Stimulated activated naive CD8-positive, alpha-beta T cell treated with anti-CD3 and anti-CD28 coated beads, Interleukin-15, Interleukin-2, amounts not matched to agents 100 U/mL and 50 U/mL, for 24 hours (primary cell): ENCODE measurements at regions not wholly inside any gene's neighbourhood (a gene's known extent, or its start where the extent isn't known, plus 50 kb on each side); places are given as distances from the start of the nearest gene placed in this dataset.
"Not testable (repeated sequence)": the region's sequence is repeated elsewhere in the genome, so short reads cannot be mapped to it uniquely, and the experiment has no call there.

Experiments used
- ATAC-seq: fragments of 150-1000 bp; cut with Tn5 transposase; one replicate; pipeline ENCODE4 v1.10.0; 2021
- DNase-seq: peaks from one replicate; pipeline ENCODE4 v3.0.0; 2021

GRCh38 chr16:72597938-72598337 is 426.0 kb upstream of the PMFBP1 start:
- no peak for ATAC-seq
- no peak for DNase-seq

GRCh38 chr16:72596373-72596772 is 424.4 kb upstream of the PMFBP1 start:
- no peak for ATAC-seq

GRCh38 chr16:72590151-72590937 is 418.4 kb upstream of the PMFBP1 start:
- ATAC-seq (no peak), DNase-seq (no peak)

More at GRCh38 chr16:72596373-72596772, 424.4 kb upstream of the PMFBP1 start:
- no peak for DNase-seq

DNA sequence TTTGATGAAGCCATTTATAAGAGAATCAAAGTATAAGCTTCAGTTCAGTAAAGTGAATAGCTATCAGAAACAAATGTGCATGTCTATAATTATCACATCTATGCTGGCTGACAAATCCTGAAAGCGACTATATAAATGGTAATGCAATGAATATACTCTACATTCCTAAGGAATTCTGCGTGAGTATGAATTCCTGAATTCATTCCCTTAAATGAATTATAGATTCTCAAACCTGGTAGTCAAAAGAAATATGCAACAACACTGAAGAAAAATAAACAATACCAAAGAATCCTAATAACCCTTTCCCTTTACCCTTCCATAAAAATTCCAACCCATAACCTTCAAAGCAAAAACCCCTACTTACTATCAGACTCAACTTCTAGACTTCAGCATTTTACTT is 416.6 kb upstream of the PMFBP1 start:
- no peak for ATAC-seq

GRCh38 chr16:72578061-72578460 is 406.1 kb upstream of the PMFBP1 start:
- DNase-seq: not testable (repeated sequence)

More for the DNA sequence above, 416.6 kb upstream of the PMFBP1 start:
- no peak for DNase-seq

DNA sequence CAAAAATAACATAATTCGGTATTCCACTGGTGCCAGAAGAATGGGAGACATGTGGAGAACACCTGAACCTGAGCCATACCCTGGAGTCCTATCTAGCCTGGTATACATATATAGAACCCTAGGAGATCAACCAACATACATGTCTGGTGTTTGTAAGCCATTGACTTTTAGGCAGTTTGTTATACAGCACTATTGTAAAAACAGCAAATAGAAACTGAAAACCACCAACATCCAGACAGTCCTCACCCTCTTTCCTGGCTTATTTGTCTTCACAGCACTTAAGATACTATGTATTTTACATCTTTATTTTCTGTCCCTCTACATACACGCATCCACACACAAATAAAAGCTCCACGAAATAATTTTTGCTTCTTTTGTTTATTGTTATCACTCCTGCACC is 404.2 kb upstream of the PMFBP1 start:
- no peak for ATAC-seq
- no peak for DNase-seq

More at GRCh38 chr16:72578061-72578460, 406.1 kb upstream of the PMFBP1 start:
- not testable (repeated sequence) for ATAC-seq

DNA sequence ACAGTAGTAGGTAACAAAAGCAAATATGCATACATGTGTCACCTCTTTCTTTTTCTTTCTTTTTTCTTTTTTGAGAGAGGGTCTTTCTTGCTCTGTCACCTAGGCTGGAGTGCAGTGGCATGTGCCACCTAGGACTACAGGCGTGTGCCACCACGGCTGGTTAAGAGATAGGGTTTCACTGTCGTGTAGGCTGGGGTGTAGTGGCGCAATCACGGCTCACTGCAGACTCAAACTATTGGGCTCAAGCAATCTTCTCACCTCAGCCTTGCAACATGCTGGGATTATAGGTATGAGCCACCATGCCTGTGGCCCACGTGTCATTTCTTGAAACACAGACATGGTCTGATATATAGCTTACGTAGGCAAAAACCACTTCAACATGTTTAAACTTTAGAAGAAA is 397.7 kb upstream of the PMFBP1 start:
- no peak for DNase-seq
- ATAC-seq: no peak

- ATAC-seq: no peak
- no peak for DNase-seq
These were observed 396.5 kb upstream of the PMFBP1 start for GRCh38 chr16:72568502-72568901.

DNA sequence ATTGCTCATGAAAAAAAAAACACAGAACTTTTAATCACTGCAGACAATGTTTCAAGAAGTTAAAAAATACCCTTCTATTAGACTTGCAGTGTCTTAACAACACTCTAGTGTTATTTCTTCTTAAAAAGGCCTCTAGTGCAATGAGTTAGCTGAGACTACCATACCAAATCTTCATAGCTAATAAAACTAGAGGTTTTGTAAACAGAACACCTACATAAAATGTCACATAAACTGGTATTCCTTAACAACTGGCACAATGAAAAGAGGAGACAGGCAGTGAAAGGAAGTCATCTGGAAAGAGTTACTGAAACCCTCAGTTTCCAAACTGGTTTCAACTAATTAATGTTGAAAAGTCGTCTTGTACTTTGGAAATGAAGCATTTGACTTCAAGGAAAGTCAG is 394.2 kb upstream of the PMFBP1 start:
- DNase-seq (no peak), ATAC-seq (no peak)

GRCh38 chr16:72565106-72565505 is 393.2 kb upstream of the PMFBP1 start:
- ATAC-seq (no peak), DNase-seq (no peak)

DNA sequence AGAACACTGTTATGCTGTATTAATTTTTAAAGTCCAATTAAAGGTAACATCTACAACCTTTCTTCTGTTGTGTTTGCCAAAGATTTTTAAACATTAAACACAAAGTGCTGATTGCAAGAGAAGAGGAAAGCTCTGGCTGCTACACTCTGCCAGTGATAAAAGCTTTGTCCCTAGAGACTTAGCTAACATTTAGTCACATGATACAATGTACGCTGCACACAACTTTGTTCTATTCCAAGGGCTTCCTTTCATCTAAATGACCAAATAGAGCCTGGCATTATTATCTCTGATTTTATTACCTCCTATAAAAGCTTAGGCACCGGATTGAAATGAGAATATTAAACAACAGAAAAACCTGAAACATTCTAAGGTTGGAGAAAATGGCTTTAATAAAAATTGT is 388.7 kb upstream of the PMFBP1 start:
- ATAC-seq: no peak
- DNase-seq: no peak

- ATAC-seq (no peak), DNase-seq (no peak)
These were observed 386.5 kb upstream of the PMFBP1 start for GRCh38 chr16:72558501-72558900.

DNA sequence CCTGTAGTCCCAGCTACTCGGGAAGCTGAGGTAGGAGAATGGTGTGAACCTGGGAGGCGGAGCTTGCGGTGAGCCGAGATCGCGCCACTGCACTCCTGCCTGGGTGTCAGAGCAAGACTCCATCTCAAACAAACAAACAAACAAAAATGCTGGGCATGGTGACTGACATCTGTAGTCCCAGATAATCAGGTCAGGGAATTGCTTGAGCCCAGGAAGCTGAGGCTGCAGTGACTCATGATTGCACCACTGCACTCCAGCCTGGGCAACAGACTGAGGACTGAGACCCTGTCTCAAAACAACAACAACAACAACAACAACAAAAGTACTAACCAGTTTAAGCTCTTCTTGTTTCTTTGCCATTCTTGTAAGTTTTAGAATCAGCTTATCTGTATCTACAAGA is 383.0 kb upstream of the PMFBP1 start:
- no peak for DNase-seq
- no peak for ATAC-seq

DNA sequence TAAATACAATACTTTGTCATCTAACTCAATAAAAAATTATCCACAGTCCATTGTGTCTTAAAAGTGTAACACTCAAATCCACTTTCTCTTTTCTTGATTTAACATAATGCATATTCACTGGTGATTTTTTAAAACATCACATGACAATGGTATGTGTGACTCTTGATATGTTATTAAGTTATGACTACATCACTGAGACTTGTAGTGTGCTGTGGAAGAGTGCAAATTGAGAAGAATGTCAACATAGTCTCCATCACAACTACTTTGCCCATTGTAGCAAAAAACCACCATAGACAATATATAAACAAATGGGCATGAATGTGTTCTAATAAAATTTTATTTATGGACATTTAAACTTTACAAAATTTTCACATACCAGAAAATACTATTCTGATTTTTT is 380.7 kb upstream of the PMFBP1 start:
- DNase-seq (no peak), ATAC-seq (no peak)

DNA sequence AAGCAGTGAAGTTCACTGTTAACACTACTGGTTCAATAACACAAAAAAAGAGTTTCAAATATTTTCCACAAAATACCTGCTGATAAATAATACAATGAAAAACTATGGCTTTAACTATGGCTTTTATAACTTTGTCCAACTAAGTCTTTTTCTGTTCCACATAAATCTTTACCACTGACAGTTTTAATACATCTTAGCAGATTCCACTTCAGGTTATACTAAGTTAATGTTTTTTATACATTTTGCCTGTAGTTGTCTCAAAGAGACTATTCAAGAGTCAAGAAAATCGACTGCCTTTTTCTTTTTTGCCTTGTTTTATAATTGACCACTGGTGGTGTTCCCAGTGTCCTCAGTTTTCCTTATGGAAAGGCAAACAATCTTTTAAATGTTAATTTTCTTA is 379.7 kb upstream of the PMFBP1 start:
- no peak for ATAC-seq

DNA sequence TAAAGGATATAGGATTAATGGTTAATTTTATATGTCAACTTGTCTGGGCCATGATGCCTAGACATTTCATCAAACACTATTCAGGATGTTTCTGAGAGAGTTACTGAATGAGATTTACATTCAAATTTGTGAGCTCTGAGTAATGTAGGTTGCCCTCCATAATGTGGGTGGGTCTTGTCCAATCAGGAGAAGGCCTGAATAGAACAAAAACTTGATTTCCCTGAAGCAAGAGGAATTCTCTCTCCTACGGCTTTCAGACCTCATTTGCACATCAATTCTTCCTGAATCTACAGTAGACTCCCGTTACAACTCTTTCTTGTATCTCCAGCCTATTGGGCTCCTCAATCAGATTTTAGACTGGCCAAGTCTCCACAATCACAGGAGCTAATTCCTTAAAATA is 377.9 kb upstream of the PMFBP1 start:
- ATAC-seq (no peak), DNase-seq (no peak)

More for the DNA sequence above, 379.7 kb upstream of the PMFBP1 start:
- DNase-seq: no peak

- DNase-seq: no peak
These were observed 370.1 kb upstream of the PMFBP1 start for GRCh38 chr16:72542102-72542501.

DNA sequence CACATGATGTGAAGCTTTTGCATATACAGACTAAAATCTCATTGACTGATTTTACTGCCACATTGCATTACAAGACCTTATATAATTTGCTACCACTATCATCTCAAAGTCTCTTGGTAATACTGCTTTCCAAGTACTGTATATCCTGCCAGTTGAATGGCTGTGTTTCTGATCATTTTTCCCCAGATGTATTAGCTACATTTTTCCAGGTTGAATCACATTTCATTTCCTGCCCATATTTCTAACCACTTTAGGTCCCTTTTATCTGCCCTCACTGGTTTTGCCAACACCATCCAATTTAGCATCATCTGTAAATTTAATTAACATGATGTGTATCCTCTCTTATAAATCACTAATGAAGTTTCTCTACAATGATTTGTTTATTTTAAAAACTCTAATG is 365.7 kb upstream of the PMFBP1 start:
- ATAC-seq (no peak), DNase-seq (no peak)

More at GRCh38 chr16:72542102-72542501, 370.1 kb upstream of the PMFBP1 start:
- ATAC-seq: no peak

GRCh38 chr16:72536723-72537435 is 364.9 kb upstream of the PMFBP1 start:
- DNase-seq (no peak), ATAC-seq (no peak)

GRCh38 chr16:72532906-72533410 is 361.0 kb upstream of the PMFBP1 start:
- ATAC-seq: no peak
- DNase-seq: no peak

DNA sequence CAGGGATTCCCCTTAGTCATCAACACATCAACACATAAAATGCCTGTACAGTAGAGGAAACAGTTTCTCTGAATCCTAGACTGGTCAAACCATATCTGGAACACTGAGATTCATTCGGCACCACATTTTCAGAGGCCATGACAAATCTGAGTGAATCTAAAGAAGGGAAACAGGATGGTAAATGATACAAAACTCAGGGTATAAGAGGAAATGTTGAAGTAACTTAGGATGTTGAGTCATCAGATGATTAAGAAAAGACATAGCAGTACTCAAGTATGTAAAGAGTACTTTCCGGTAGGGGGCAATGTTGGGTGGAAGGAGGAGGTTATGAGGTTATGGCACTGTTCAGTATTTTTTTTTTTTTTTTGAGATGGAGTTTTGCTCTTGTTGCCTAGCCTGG is 358.5 kb upstream of the PMFBP1 start:
- DNase-seq: no peak
- ATAC-seq: no peak

GRCh38 chr16:72523087-72523486 is 351.1 kb upstream of the PMFBP1 start:
- no peak for ATAC-seq

GRCh38 chr16:72517154-72517553 is 345.2 kb upstream of the PMFBP1 start:
- no peak for DNase-seq
- ATAC-seq: no peak

More at GRCh38 chr16:72523087-72523486, 351.1 kb upstream of the PMFBP1 start:
- DNase-seq: no peak
